GM10266 (cell line): ENCODE measurements at regions not wholly inside any gene's neighbourhood (a gene's known extent, or its start where the extent isn't known, plus 50 kb on each side); places are given as distances from the start of the nearest gene placed in this dataset.

ENCODE experiments used
- DNase-seq: peaks from one replicate; pipeline ENCODE4 v3.0.0; 2012; ENCODE audit errors: extremely low spot score
- TF ChIP-seq, protein P1 (sequence below): IDR thresholded peaks from 2 replicates; pipeline ENCODE4 v1.5.1; 2012; ENCODE audit warnings: mild to moderate bottlenecking, low read depth; ENCODE audit not compliant: control insufficient read depth, insufficient read depth; ENCODE audit errors: missing control alignments

GRCh38 chr9:7983490-7983889 is 183.9 kb upstream of the DMAC1 start:
- DNase-seq = no peak
- TF ChIP-seq, protein P1, sequence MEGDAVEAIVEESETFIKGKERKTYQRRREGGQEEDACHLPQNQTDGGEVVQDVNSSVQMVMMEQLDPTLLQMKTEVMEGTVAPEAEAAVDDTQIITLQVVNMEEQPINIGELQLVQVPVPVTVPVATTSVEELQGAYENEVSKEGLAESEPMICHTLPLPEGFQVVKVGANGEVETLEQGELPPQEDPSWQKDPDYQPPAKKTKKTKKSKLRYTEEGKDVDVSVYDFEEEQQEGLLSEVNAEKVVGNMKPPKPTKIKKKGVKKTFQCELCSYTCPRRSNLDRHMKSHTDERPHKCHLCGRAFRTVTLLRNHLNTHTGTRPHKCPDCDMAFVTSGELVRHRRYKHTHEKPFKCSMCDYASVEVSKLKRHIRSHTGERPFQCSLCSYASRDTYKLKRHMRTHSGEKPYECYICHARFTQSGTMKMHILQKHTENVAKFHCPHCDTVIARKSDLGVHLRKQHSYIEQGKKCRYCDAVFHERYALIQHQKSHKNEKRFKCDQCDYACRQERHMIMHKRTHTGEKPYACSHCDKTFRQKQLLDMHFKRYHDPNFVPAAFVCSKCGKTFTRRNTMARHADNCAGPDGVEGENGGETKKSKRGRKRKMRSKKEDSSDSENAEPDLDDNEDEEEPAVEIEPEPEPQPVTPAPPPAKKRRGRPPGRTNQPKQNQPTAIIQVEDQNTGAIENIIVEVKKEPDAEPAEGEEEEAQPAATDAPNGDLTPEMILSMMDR = no peak

DNA sequence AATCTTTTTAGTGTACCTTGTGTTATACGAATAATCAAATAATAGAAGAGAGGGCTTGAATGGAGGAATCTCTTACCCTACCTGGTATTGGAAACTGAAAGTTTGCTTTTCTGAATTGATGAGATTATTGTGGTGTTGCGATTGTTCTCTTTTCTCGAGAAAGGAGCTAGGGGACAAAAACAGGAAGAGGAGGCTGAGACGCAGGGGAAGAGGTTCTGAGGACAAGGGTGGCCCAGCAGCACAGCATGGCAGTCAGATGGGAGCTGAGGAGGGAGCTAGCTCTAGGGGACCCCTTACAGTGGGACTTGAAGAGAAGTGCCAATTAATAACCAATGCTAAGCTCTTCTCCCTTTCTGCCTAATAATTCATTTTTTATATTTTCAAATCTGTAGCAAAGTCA is 183.3 kb upstream of the DMAC1 start:
- no peak for DNase-seq
- TF ChIP-seq, protein P1 = no peak

- TF ChIP-seq, protein P1 = no peak
- no peak for DNase-seq
Measured at GRCh38 chr9:7980691-7981289, 181.2 kb upstream of the DMAC1 start.

DNA sequence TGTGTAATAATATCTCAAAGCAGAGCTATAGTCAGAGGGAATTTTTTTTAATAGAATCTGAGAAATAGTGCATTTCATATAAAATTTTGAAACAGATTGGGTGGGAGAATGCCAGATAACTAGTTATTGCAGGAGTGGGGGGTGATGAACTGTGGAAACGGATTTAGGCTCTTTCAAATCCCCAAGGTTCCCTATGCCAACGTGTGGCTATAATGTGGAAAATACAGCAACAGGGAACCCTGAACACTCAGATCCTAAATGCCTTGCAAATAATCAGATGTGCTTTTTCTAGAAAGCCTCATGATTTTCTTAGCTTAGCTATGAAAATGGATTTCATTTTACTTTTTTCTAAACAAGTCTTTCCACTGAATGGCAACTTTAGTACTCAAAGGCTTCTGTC is 180.5 kb upstream of the DMAC1 start:
- no peak for DNase-seq
- TF ChIP-seq, protein P1 = no peak

GRCh38 chr9:7979611-7980010 is 180.0 kb upstream of the DMAC1 start:
- no peak for DNase-seq
- TF ChIP-seq, protein P1 = no peak

GRCh38 chr9:7977586-7977985 is 178.0 kb upstream of the DMAC1 start:
- DNase-seq = no peak
- TF ChIP-seq, protein P1 = no peak

- TF ChIP-seq, protein P1 = no peak
- no peak for DNase-seq
Measured at GRCh38 chr9:7976856-7977255, 177.3 kb upstream of the DMAC1 start.
